IPS-18c (cell line): ENCODE measurements at regions not wholly inside any gene's neighbourhood (a gene's known extent, or its start where the extent isn't known, plus 50 kb on each side); places are given as distances from the start of the nearest gene placed in this dataset.
"Not testable (repeated sequence)": the region's sequence is repeated elsewhere in the genome, so short reads cannot be mapped to it uniquely, and the experiment has no call there.

Source experiments
- H3K4me3 ChIP-seq: 2 replicates; pipeline ENCODE4 v1.7.0; 2013; ENCODE audit warnings: low read depth, mild to moderate bottlenecking, low read length, moderate library complexity; ENCODE audit not compliant: insufficient read depth
- H3K9me3 ChIP-seq: one replicate; pipeline ENCODE4 v1.6.1; 2013; ENCODE audit warnings: mild to moderate bottlenecking, low read length, moderate library complexity; ENCODE audit not compliant: control insufficient read depth, insufficient read depth

DNA sequence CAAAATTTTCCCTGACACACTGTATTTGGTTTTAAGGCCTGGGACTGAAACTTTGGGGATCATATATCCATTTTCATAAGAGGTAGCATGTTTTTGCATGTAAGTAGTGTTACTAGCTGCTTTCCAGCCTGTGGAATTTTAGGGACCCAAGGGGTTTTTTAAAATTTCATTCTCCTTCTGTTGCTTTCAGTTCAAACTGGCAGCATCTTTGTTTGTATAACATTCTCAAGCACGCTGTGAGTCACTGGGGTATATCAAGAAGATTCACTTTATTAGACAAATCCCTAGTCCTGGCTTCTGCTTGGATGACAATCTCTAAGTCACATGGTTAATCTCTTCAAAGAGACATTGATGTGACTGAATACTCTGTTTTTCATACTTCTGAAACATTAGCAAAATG is 479.0 kb downstream of the CYLC2 start:
- Histone ChIP-seq H3K9me3 (peaks cover 3% of the 10 kb centered on the region), H3K4me3 (no peak overlapping the region)

GRCh38 chr9:103483471-103484096 is 488.5 kb downstream of the CYLC2 start:
- Histone ChIP-seq H3K9me3 (no peaks in the 10 kb centered on the region), H3K4me3 (no peak overlapping the region)

DNA sequence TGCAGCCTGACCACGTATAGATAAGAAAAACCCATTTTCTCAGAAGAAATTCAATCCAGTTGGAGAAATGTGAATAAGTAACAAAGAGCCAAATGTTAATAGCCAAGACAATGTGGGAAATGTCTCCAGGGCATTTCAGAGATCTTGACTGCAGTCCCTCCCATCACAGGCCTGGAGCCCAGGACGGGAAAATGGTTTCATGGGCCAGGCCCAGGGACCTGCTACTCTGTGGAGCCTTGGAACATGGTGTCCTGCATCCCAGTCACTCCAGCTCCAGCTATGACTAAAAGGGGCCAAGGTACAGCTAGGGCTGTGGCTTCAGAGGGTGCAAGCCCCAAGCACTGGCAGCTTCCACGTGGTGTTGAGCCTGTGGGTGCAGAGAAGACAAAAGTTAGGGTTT is 490.0 kb downstream of the CYLC2 start:
- H3K4me3 ChIP-seq, result no peak overlapping the region

DNA sequence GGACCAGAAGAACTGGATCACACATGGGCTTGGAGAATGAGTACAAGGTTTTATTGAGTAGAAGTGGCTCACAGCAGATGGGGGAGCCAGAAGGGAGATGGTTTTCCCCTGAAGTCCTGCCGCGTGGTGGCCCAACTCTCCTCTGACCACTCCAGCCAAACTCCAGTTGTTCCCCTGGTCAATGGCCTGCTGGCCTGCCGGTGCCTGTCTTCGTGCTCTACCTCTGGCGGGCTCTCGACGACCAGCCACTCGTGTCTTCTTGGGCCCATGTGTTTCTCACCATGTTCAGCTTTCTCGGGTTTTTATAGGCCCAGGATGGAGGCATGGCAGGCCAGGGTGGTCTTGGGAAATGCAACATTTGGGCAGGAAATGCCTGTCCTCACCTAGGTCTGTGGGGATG is 519.6 kb downstream of the CYLC2 start:
- no peak overlapping the region for H3K4me3 ChIP-seq
- H3K9me3 ChIP-seq, result peaks cover 2% of the 10 kb centered on the region

More for the DNA sequence above, 490.0 kb downstream of the CYLC2 start:
- no peaks in the 10 kb centered on the region for H3K9me3 ChIP-seq

- Histone ChIP-seq H3K4me3 (no peak overlapping the region), H3K9me3 (no peaks in the 10 kb centered on the region)
Observed at GRCh38 chr9:103522409-103522808, 527.3 kb downstream of the CYLC2 start.

GRCh38 chr9:103530934-103531333 is 535.8 kb downstream of the CYLC2 start:
- H3K9me3 ChIP-seq, result no peaks in the 10 kb centered on the region
- H3K4me3 ChIP-seq, result no peak overlapping the region

DNA sequence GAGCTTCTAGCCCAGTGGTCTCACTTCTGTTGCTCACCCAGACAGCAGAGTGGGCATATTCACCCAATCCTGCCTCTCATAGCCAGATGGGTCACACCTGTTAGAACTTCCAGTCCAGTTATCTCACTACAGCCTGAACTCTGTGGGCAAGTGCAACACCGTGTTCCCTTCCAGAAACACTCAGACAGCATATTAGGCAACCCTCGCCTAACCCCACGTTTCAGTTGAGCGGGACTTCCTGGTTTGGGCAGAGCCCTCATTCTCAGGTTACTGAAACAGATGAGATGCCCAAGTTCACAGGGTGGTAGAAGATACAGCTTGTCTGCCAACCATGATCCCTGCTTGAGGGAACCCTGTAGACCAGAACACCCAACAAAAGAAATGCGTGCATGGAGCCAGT is 538.2 kb downstream of the CYLC2 start:
- no peaks in the 10 kb centered on the region for H3K9me3 ChIP-seq
- H3K4me3 ChIP-seq, result no peak overlapping the region

- Histone ChIP-seq H3K4me3 (no peak overlapping the region), H3K9me3 (no peaks in the 10 kb centered on the region)
Observed at GRCh38 chr9:103537426-103537825, 542.3 kb downstream of the CYLC2 start.

GRCh38 chr9:103545260-103545659 is 548.8 kb upstream of the SMC2 start:
- no peak overlapping the region for H3K4me3 ChIP-seq
- no peaks in the 10 kb centered on the region for H3K9me3 ChIP-seq

GRCh38 chr9:103552712-103553111 is 541.4 kb upstream of the SMC2 start:
- Histone ChIP-seq H3K4me3 (no peak overlapping the region), H3K9me3 (no peaks in the 10 kb centered on the region)

GRCh38 chr9:103574056-103574455 is 520.1 kb upstream of the SMC2 start:
- Histone ChIP-seq H3K9me3 (no peaks in the 10 kb centered on the region), H3K4me3 (no peak overlapping the region)

DNA sequence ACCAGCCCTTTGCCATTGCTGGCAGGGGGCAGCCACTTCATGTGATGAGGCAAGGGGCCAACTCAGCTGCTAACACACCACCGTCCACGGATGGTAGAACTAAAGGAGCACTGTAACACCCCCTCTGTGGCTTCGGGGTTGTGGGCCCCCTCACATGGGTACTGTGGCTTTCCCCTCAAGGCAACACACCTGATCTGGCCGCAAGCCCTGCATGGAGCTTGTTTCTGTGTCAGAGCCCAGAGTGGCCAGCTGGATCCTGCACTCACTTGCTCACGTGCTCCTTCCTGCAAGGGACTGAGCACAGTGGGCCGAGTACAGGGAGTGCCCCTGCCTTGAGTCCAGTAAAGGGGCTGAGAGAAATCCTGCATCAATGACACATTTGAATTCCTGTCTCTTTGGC is 507.4 kb upstream of the SMC2 start:
- Histone ChIP-seq H3K4me3 (no peak overlapping the region), H3K9me3 (no peaks in the 10 kb centered on the region)

GRCh38 chr9:103601287-103601686 is 492.8 kb upstream of the SMC2 start:
- H3K9me3 ChIP-seq, result peaks cover 2% of the 10 kb centered on the region
- H3K4me3 ChIP-seq, result no peak overlapping the region

DNA sequence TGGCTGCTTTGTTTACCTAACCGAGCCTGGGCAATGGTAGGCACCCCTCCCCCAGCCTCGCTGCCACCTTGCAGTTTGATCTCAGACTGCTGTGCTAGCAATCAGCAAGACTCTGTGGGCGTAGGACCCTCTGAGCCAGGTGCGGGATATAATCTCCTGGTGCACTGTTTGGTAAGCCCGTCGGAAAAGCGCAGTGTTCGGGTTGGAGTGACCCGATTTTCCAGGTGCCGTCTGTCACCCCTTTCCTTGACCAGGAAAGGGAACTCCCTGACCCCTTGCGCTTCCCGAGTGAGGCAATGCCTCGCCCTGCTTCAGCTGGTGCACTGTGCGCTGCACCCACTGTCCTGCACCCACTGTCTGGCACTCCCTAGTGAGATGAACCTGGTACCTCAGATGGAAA is 482.2 kb upstream of the SMC2 start:
- not testable (repeated sequence) for H3K9me3 ChIP-seq, H3K4me3 ChIP-seq

- Histone ChIP-seq H3K9me3 (peaks cover 8% of the 10 kb centered on the region), H3K4me3 (no peak overlapping the region)
Observed at GRCh38 chr9:103615994-103616393, 478.1 kb upstream of the SMC2 start.

- no peak overlapping the region for H3K4me3 ChIP-seq
- peaks cover 3% of the 10 kb centered on the region for H3K9me3 ChIP-seq
Observed at GRCh38 chr9:103617046-103617445, 477.1 kb upstream of the SMC2 start.

DNA sequence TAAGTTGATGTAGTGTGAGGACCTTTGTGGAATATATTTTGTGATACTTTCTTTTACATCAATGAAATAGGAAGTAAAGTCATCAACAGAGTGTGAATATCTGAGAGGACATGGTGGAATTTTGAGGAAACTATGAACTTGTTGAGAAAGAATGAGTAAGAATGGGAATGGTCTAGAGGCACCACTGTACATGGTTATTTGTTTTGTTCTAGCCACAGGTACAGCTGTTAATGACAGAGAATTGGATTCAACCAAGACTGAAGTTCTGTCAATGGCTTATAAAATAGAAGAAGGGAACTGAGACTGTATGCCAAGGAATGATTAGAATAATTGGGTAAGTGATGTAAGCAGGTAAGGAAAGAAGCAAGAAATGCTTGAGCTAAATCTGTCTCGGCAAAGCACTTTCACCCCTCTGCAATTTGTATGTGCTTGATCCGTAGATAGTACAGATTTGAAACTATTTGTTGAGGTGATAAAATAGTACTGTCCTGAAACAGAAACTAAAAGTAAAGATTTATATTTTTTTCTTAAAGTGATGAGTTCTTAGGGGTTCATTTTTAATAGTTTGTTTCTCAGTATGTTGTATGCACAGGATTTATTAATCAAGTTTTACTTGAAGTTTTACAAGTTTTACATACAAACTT is 468.8 kb upstream of the SMC2 start:
- H3K9me3 ChIP-seq, result no peaks in the 10 kb centered on the region
- no peak overlapping the region for H3K4me3 ChIP-seq

GRCh38 chr9:103627731-103628130 is 466.4 kb upstream of the SMC2 start:
- Histone ChIP-seq H3K4me3 (no peak overlapping the region), H3K9me3 (no peaks in the 10 kb centered on the region)

DNA sequence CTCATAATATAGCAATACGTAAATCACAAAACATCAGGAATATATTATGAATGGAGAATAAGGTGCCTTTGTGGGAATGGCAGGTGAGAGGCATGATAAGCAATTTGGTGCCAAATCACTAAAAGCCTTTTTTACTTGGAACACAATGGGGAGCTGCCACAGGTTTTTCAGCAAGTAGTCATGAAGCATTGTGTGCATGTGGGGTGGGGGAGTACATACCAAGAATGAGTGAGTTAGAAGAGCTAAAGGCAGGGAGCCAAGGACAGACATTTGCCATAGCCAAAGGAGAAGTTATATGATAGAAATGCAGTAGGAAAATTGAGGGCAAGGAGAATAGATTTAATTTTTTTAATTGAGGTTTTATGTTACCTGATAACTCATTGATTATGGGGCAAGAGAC is 445.0 kb upstream of the SMC2 start:
- Histone ChIP-seq H3K4me3 (no peak overlapping the region), H3K9me3 (no peaks in the 10 kb centered on the region)
